Panc1 (cell line): ENCODE measurements at regions not wholly inside any gene's neighbourhood (a gene's known extent, or its start where the extent isn't known, plus 50 kb on each side); places are given as distances from the start of the nearest gene placed in this dataset.

ENCODE experiments used
- ATAC-seq: fragments of 200-7000 bp; cut with Tn5 transposase; 2 replicates; pipeline ENCODE4 v1.9.1; 2020; ENCODE audit warnings: mild to moderate bottlenecking, moderate library complexity
- BruUV-seq: library from RNA; stranded (reverse); fragments of 400-500 nt; replicated peaks from 2 replicates; lab custom pipeline; 2021; lab: Mats Ljungman, UMichigan
- CTCF ChIA-PET: fragments of 300-600 bp; sonication (Branson Sonifier 250); formaldehyde crosslinking; loops from one replicate; lab custom pipeline; 2022; ENCODE audit warnings: antibody characterized with exemption; lab: Charles Lee
- POLR2A ChIA-PET: fragments of 300-600 bp; sonication (Branson Sonifier 250); formaldehyde crosslinking; loops from one replicate; lab custom pipeline; 2022; ENCODE audit warnings: antibody characterized with exemption; lab: Charles Lee
- DNase-seq: peaks from one replicate; pipeline ENCODE4 v3.0.0-alpha.2; 2010; ENCODE audit warnings: low read depth, low spot score
- H3K27ac ChIP-seq: 2 replicates; pipeline ENCODE4 v1.5.1; 2011; ENCODE audit warnings: mild to moderate bottlenecking, low read length, inconsistent platforms
- H3K27me3 ChIP-seq: fragments of 200-500 bp; sonication (Bioruptor generic); 2 replicates; pipeline ENCODE4 v1.6.0; 2014; ENCODE audit warnings: low read length, inconsistent platforms; ENCODE audit not compliant: control insufficient read depth, insufficient read depth
- H3K36me3 ChIP-seq: fragments of 200-500 bp; sonication (Bioruptor generic); 2 replicates; pipeline ENCODE4 v1.5.1; 2014; ENCODE audit warnings: inconsistent platforms, mild to moderate bottlenecking, low read length, moderate library complexity; ENCODE audit not compliant: control insufficient read depth, insufficient read depth
- H3K4me1 ChIP-seq: 2 replicates; pipeline ENCODE4 v1.5.1; 2011; ENCODE audit warnings: inconsistent platforms, mild to moderate bottlenecking, low read length, moderate library complexity; ENCODE audit not compliant: control insufficient read depth, insufficient read depth
- H3K4me3 ChIP-seq, 2 experiments: 2 replicates each; pipeline ENCODE4 v1.5.1; 2011 to 2012; ENCODE audit warnings: low read depth in 2 of 2, low read length in 2 of 2, mild to moderate bottlenecking in 2 of 2, inconsistent platforms in 1 of 2, moderate library complexity in 1 of 2
- H3K9me3 ChIP-seq: fragments of 200-500 bp; sonication (Bioruptor generic); 2 replicates; pipeline ENCODE4 v1.5.1; 2014; ENCODE audit warnings: low read depth, mild to moderate bottlenecking, inconsistent platforms, low read length, moderate library complexity; ENCODE audit not compliant: control insufficient read depth, insufficient read depth
- POLR2AphosphoS5 ChIP-seq: IDR thresholded peaks from 2 replicates; pipeline ENCODE4 v1.6.1; 2012; ENCODE audit warnings: mild to moderate bottlenecking, low read depth, low read length, moderate library complexity
- REST ChIP-seq, 2 experiments: IDR thresholded peaks; 2 replicates each; pipeline ENCODE4 v1.6.1; 2011 to 2012; ENCODE audit warnings: low read depth in 2 of 2, control low read depth in 1 of 2, low read length in 1 of 2, mild to moderate bottlenecking in 1 of 2, moderate library complexity in 1 of 2; ENCODE audit not compliant: insufficient read depth in 1 of 2
- SIN3A ChIP-seq: IDR thresholded peaks from 2 replicates; pipeline ENCODE4 v1.6.1; 2012; ENCODE audit warnings: low read depth, mild to moderate bottlenecking, low read length, moderate library complexity, borderline replicate concordance; ENCODE audit not compliant: insufficient read depth
- TCF7L2 ChIP-seq: IDR thresholded peaks from 2 replicates; pipeline ENCODE4 v1.6.1; 2011; ENCODE audit warnings: mild to moderate bottlenecking, low read depth, low read length, inconsistent platforms
- in situ Hi-C: cut with HindIII; loops from 2 replicates; pipeline ENCODE4 v1.10.0; 2016; ENCODE audit warnings: low sequenced_read_pairs, low pct_unique_long_range_greater_than_20kb
- intact Hi-C: fragments of 100-400 bp; cut with micrococcal nuclease; formaldehyde crosslinking; loops from one replicate; pipeline ENCODE4 v1.10.0; 2022; ENCODE audit not compliant: unreplicated experiment
- microRNA-seq: library from miRNA; unstranded; fragments of <30 nt; microRNA quantifications from one replicate; pipeline ENCODE4 v1.1.0, GENCODE V29; 2020; ENCODE audit not compliant: unreplicated experiment
- TF ChIP-seq, protein P1 (sequence below): fragments of 450-650 bp; IDR thresholded peaks from 2 replicates; pipeline ENCODE4 v1.5.1; 2017; ENCODE audit warnings: mild to moderate bottlenecking

- H3K27me3 ChIP-seq = no peaks in the 10 kb centered on the region
- H3K27ac ChIP-seq = no peak overlapping the region
- no peaks in the 10 kb centered on the region for H3K9me3 ChIP-seq
- no TSS peak for BruUV-seq
- DNase-seq (no peak), ATAC-seq (no peak)
- TF ChIP-seq SIN3A (no peak), POLR2AphosphoS5 (no peak), REST (IDR thresholded peaks at IDR 0.05; ENCODE audit: insufficient read depth in 1 of 2, low read depth in 2 of 2, low read length in 1 of 2) (no peak), TCF7L2 (no peak)
- TF ChIP-seq, protein P1, sequence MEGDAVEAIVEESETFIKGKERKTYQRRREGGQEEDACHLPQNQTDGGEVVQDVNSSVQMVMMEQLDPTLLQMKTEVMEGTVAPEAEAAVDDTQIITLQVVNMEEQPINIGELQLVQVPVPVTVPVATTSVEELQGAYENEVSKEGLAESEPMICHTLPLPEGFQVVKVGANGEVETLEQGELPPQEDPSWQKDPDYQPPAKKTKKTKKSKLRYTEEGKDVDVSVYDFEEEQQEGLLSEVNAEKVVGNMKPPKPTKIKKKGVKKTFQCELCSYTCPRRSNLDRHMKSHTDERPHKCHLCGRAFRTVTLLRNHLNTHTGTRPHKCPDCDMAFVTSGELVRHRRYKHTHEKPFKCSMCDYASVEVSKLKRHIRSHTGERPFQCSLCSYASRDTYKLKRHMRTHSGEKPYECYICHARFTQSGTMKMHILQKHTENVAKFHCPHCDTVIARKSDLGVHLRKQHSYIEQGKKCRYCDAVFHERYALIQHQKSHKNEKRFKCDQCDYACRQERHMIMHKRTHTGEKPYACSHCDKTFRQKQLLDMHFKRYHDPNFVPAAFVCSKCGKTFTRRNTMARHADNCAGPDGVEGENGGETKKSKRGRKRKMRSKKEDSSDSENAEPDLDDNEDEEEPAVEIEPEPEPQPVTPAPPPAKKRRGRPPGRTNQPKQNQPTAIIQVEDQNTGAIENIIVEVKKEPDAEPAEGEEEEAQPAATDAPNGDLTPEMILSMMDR = no peak
- H3K4me3 ChIP-seq = no peak overlapping the region
- intact Hi-C loops (no loop called here), in situ Hi-C loops (no loop called here)
- no peaks in the 10 kb centered on the region for H3K4me1 ChIP-seq
- ChIA-PET POLR2A (no interaction called here), CTCF (no interaction called here)
- H3K36me3 ChIP-seq = no peaks in the 10 kb centered on the region
These were observed 51.5 kb upstream of the MGAT5 start for GRCh38 chr2:134202371-134202770.

GRCh38 chr2:134203175-134203574 is 50.7 kb upstream of the MGAT5 start:
- Histone ChIP-seq H3K4me1 (no peaks in the 10 kb centered on the region), H3K4me3 (no peak overlapping the region), H3K9me3 (no peaks in the 10 kb centered on the region), H3K36me3 (no peaks in the 10 kb centered on the region), H3K27ac (no peak overlapping the region), H3K27me3 (no peaks in the 10 kb centered on the region)
- ChIA-PET CTCF (no interaction called here), POLR2A (no interaction called here)
- DNase-seq = no peak
- in situ Hi-C loops (no loop called here), intact Hi-C loops (no loop called here)
- no peak for TF ChIP-seq SIN3A
- no peak for TF ChIP-seq POLR2AphosphoS5
- TF ChIP-seq TCF7L2 = no peak
- BruUV-seq = no TSS peak
- no peak for ATAC-seq

Small RNA genes lying in the stretch of these regions (microRNA-seq; reads per million reads assigned to microRNA genes)
- gene MIR3679 = 7.3 reads per million, percentile 22 among the genes with 10 or more reads in this experiment
